GM23338 (cell line): ENCODE measurements at regions not wholly inside any gene's neighbourhood (a gene's known extent, or its start where the extent isn't known, plus 50 kb on each side); places are given as distances from the start of the nearest gene placed in this dataset.

Source experiments
- ATAC-seq: fragments of 200-7000 bp; cut with Tn5 transposase; 3 replicates; pipeline ENCODE4 v1.9.1; 2020
- DNase-seq: peaks from one replicate; pipeline ENCODE4 v3.0.0-alpha.2; 2015; ENCODE audit warnings: low spot score
- H2AFZ ChIP-seq: fragments of 200-600 bp; sonication (generic); 2 replicates; pipeline ENCODE4 v1.8.0; 2016; ENCODE audit warnings: antibody characterized with exemption, mild to moderate bottlenecking, moderate library complexity
- H3F3A ChIP-seq: fragments of 200-600 bp; sonication (generic); replicated peaks from 2 replicates; pipeline ENCODE4 v1.8.0; 2017; ENCODE audit warnings: antibody characterized with exemption, mixed run types, low read depth
- H3K27ac ChIP-seq: fragments of 200-600 bp; sonication (generic); 2 replicates; pipeline ENCODE4 v1.6.1; 2016; ENCODE audit warnings: low read depth
- H3K27me3 ChIP-seq: fragments of 200-600 bp; sonication (generic); 2 replicates; pipeline ENCODE4 v1.8.0; 2016; ENCODE audit warnings: mild to moderate bottlenecking, mixed run types, moderate library complexity; ENCODE audit not compliant: insufficient read depth
- H3K36me3 ChIP-seq: fragments of 200-600 bp; sonication (generic); 2 replicates; pipeline ENCODE4 v1.8.0; 2016; ENCODE audit warnings: mild to moderate bottlenecking; ENCODE audit not compliant: insufficient read depth
- H3K4me1 ChIP-seq: fragments of 200-600 bp; sonication (generic); 2 replicates; pipeline ENCODE4 v1.8.0; 2016; ENCODE audit warnings: mild to moderate bottlenecking, moderate library complexity; ENCODE audit not compliant: insufficient read depth
- H3K4me2 ChIP-seq: fragments of 200-600 bp; sonication (generic); 2 replicates; pipeline ENCODE4 v1.7.1; 2017; ENCODE audit warnings: mixed run types
- H3K4me3 ChIP-seq: fragments of 200-600 bp; sonication (generic); 2 replicates; pipeline ENCODE4 v1.6.1; 2016; ENCODE audit warnings: mixed run types
- H3K79me2 ChIP-seq: fragments of 200-600 bp; sonication (generic); replicated peaks from 2 replicates; pipeline ENCODE4 v1.8.0; 2017; ENCODE audit warnings: mild to moderate bottlenecking; ENCODE audit not compliant: insufficient read depth
- H3K9me2 ChIP-seq: fragments of 200-600 bp; sonication (generic); 2 replicates; pipeline ENCODE4 v1.8.0; 2017; ENCODE audit not compliant: insufficient read depth
- H4K20me1 ChIP-seq: fragments of 200-600 bp; sonication (generic); replicated peaks from 2 replicates; pipeline ENCODE4 v1.8.0; 2017; ENCODE audit warnings: mild to moderate bottlenecking; ENCODE audit not compliant: insufficient read depth
- H3K27ac Mint-ChIP-seq: 2 replicates; pipeline ENCODE4 v1.8.0; 2020; ENCODE audit warnings: inconsistent platforms, mild to moderate bottlenecking, moderate library complexity, mixed read lengths
- H3K27me3 Mint-ChIP-seq: 3 replicates; pipeline ENCODE4 v1.8.0; 2022; ENCODE audit warnings: low read depth, mild to moderate bottlenecking, moderate library complexity, mixed read lengths, inconsistent platforms; ENCODE audit not compliant: insufficient read depth, poor library complexity
- H3K36me3 Mint-ChIP-seq: 3 replicates; pipeline ENCODE4 v1.8.0; 2021; ENCODE audit warnings: low read depth, mild to moderate bottlenecking, inconsistent platforms, moderate library complexity, mixed read lengths
- H3K4me1 Mint-ChIP-seq: 3 replicates; pipeline ENCODE4 v1.8.0; 2020; ENCODE audit warnings: mild to moderate bottlenecking, inconsistent platforms, mixed read lengths
- H3K4me3 Mint-ChIP-seq: 3 replicates; pipeline ENCODE4 v1.8.0; 2021; ENCODE audit warnings: moderate library complexity, mild to moderate bottlenecking, inconsistent platforms, mixed read lengths
- H3K9me3 Mint-ChIP-seq: 3 replicates; pipeline ENCODE4 v1.8.0; 2020; ENCODE audit warnings: moderate library complexity, mild to moderate bottlenecking, inconsistent platforms, mixed read lengths
- CREB1 ChIP-seq: fragments of 250-450 bp; sonication (Bioruptor Pico); IDR thresholded peaks from 2 replicates; pipeline ENCODE4 v1.5.0; 2020; ENCODE audit warnings: low read depth, mild to moderate bottlenecking, moderate library complexity
- CTCF ChIP-seq, 2 experiments: fragments of 200-600 bp in 1 of 2; sonication (generic) in 1 of 2; conservative IDR thresholded peaks; 2 replicates each; pipeline versions ENCODE4 v1.5.1 to v1.6.1; 2016 to 2017; ENCODE audit warnings: antibody characterized with exemption in 2 of 2, low read depth in 2 of 2, mild to moderate bottlenecking in 2 of 2, moderate library complexity in 1 of 2
- ETS1 ChIP-seq: IDR thresholded peaks from 2 replicates; pipeline ENCODE4 v1.6.1; 2016; ENCODE audit warnings: antibody characterized with exemption
- EZH2 ChIP-seq: fragments of 200-600 bp; sonication (generic); IDR thresholded peaks from one replicate; pipeline ENCODE4 v1.8.0; 2017; ENCODE audit warnings: antibody characterized with exemption, mild to moderate bottlenecking, low read depth; ENCODE audit not compliant: unreplicated experiment
- EZH2phosphoT487 ChIP-seq: fragments of 200-600 bp; sonication (generic); IDR thresholded peaks from one replicate; pipeline ENCODE4 v1.8.1; 2018; ENCODE audit warnings: antibody characterized with exemption; ENCODE audit not compliant: unreplicated experiment
- JUNB ChIP-seq: IDR thresholded peaks from one replicate; pipeline ENCODE4 v1.6.1; 2016; ENCODE audit warnings: antibody characterized with exemption; ENCODE audit not compliant: unreplicated experiment
- NANOG ChIP-seq: IDR thresholded peaks from 2 replicates; pipeline ENCODE4 v1.6.1; 2016; ENCODE audit warnings: antibody characterized with exemption, borderline replicate concordance
- POLR2AphosphoS5 ChIP-seq: IDR thresholded peaks from 2 replicates; pipeline ENCODE4 v1.6.1; 2016; ENCODE audit warnings: antibody characterized with exemption, low read depth
- REST ChIP-seq: IDR thresholded peaks from one replicate; pipeline ENCODE4 v1.6.1; 2018; ENCODE audit warnings: antibody characterized with exemption; ENCODE audit not compliant: unreplicated experiment
- STAT1 ChIP-seq: IDR thresholded peaks from one replicate; pipeline ENCODE4 v1.6.1; 2016; ENCODE audit warnings: antibody characterized with exemption; ENCODE audit not compliant: unreplicated experiment
- ZNF114 ChIP-seq: fragments of 250-450 bp; sonication (Bioruptor Pico); IDR thresholded peaks from 2 replicates; pipeline ENCODE4 v1.5.0; 2020; ENCODE audit warnings: mild to moderate bottlenecking, moderate library complexity
- ZNF331 ChIP-seq: fragments of 250-450 bp; sonication (Bioruptor Pico); IDR thresholded peaks from 2 replicates; pipeline ENCODE4 v1.5.0; 2020; ENCODE audit warnings: low read depth, mild to moderate bottlenecking, moderate library complexity
- ZNF462 ChIP-seq: fragments of 250-450 bp; sonication (Bioruptor Pico); IDR thresholded peaks from 2 replicates; pipeline ENCODE4 v1.5.0; 2020; ENCODE audit warnings: mild to moderate bottlenecking, moderate library complexity

GRCh38 chr13:106795847-106796246 is 227.9 kb upstream of the ARGLU1 start:
- Histone ChIP-seq H3K79me2 (no peaks in the 10 kb centered on the region), H3K27me3 (peaks cover 34% of the 10 kb centered on the region), H2AFZ (no peak overlapping the region), H3K9me2 (no peaks in the 10 kb centered on the region), H3K36me3 (no peaks in the 10 kb centered on the region), H3F3A (peaks cover 9% of the 10 kb centered on the region; the same call in 1 of the 2 replicates), H3K4me1 (peaks cover 18% of the 10 kb centered on the region), H3K27ac (peak overlapping the region; percentile 78), H3K4me2 (peak overlapping the region; percentile 27), H3K4me3 (peak overlapping the region; percentile 25), H4K20me1 (no peaks in the 10 kb centered on the region)
- Mint-ChIP-seq H3K36me3 (peaks cover 3% of the 10 kb centered on the region; the same call in 1 of the 3 replicates), H3K4me3 (peak overlapping the region; percentile 53), H3K4me1 (peaks cover 34% of the 10 kb centered on the region), H3K27ac (peak overlapping the region; percentile 97), H3K9me3 (peaks cover 3% of the 10 kb centered on the region; the same call in 1 of the 3 replicates), H3K27me3 (peaks cover 36% of the 10 kb centered on the region)
- peak; percentile 11 for ATAC-seq
- TF ChIP-seq EZH2phosphoT487 (no peak), CREB1 (CRISPR knock-in tag) (no peak), CTCF (conservative IDR thresholded peaks at IDR 0.05; ENCODE audit: low read depth in 2 of 2) (no peak), ETS1 (no peak), ZNF114 (no peak), REST (no peak), STAT1 (no peak), JUNB (no peak), POLR2AphosphoS5 (no peak), ZNF462 (no peak), ZNF331 (CRISPR knock-in tag) (no peak), EZH2 (no peak), NANOG (no peak)
- DNase-seq = peak; percentile 36
